HG03064 (cell line): ENCODE measurements at regions not wholly inside any gene's neighbourhood (a gene's known extent, or its start where the extent isn't known, plus 50 kb on each side); places are given as distances from the start of the nearest gene placed in this dataset.
"Not testable (repeated sequence)": the region's sequence is repeated elsewhere in the genome, so short reads cannot be mapped to it uniquely, and the experiment has no call there.

Experiments
- ATAC-seq: cut with Tn5 transposase; IDR thresholded peaks from one replicate; pipeline ENCODE4 v1.9.1; 2021; ENCODE audit warnings: low read depth; ENCODE audit not compliant: unreplicated experiment

DNA sequence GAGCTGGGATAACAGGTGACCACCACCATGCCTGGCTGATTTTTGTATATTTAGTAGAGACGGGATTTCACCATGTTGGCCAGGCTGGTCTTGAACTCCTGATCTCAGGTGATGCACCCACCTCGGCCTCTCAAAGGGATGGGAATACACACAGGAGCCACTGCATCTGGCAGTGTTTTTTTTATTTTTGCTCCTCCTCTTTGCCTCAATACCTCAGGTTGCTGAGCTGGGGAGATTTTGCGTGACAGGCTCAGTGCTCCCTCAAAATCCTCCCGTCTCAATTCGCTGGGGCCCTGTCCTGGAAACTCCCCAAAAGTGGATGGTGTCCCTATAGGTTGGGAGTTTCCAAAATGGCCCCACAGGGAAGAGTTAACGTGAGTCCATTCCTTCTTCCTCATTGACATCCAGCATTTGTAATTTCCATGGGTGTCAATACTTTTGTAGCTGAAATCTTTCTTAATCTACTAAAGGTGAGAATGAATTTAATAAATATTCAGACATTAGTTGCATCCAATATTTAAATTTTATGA lies 71.8 kb downstream of the GGTLC2 start:
- ATAC-seq, result no peak

GRCh38 chr22:22717664-22718063 lies 73.2 kb downstream of the GGTLC2 start:
- ATAC-seq, result no peak

DNA sequence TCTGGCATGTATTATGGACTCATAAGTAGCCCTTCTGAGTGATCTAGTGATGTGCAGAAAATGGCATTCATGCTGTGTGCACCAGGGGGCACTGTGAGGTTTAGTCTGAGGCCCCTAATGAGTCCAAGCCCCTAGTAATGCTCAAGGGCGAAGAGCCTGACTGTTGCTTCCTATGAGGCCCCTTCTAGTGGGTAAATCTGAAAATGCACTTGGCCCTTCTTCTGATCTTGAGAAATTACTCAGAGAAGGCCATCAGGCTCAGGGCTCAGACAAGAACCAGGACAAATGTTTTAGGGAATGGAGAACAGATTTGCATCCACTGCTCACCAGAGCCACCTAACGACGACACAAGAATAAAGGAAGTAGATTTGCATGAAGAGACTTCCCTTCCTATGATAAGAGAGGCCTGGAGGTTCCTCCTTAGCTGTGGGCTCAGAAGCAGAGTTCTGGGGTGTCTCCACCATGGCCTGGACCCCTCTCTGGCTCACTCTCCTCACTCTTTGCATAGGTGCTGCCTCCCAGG lies 75.8 kb downstream of the GGTLC2 start:
- ATAC-seq, result peak; percentile 47

DNA sequence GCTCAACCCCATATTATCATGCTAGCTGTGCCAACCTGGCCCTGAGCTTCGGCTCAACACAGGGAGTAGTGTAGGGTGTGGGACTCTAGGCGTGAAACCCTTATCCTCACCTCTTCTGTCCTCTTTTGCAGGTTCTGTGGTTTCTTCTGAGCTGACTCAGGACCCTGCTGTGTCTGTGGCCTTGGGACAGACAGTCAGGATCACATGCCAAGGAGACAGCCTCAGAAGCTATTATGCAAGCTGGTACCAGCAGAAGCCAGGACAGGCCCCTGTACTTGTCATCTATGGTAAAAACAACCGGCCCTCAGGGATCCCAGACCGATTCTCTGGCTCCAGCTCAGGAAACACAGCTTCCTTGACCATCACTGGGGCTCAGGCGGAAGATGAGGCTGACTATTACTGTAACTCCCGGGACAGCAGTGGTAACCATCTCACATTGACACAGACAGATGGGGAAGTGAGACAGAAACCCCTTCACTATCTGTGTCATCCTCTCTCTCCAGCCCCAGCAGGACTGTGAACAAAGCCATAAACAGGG lies 76.4 kb downstream of the GGTLC2 start:
- ATAC-seq, result peak; percentile 72

DNA sequence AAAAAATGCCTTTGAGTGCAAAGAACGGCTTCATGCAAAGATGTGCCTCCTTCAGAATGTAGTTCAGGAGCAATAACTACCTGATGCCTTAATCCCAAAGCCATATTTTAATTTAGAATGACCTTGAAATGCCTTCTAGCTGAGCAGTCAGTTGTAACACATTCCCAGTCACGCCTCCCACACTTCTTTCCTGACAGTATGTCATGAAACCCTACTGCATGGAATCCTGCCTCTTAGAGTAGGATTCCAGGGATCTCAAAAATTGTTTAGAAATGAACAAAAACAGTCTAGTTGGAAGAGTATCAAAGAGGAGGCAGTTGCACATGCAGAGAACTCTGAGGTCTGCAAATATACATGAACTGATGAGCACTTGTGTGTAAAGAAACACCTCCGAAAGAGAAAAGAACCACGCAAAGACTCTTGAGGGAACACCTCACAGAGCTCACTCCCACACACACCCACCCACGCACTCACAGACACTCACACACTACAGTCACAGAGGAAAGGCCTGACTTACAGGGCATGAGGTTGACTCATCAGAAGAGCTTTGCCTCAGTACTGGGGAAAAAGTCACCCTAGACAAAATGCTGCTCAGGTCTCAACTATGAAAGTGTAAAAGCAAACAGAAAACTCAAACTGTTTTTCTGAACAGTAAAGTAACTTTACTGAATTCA lies 77.4 kb downstream of the GGTLC2 start:
- no peak for ATAC-seq

- no peak for ATAC-seq
Measured at GRCh38 chr22:22728382-22728781, 84.0 kb downstream of the GGTLC2 start.

DNA sequence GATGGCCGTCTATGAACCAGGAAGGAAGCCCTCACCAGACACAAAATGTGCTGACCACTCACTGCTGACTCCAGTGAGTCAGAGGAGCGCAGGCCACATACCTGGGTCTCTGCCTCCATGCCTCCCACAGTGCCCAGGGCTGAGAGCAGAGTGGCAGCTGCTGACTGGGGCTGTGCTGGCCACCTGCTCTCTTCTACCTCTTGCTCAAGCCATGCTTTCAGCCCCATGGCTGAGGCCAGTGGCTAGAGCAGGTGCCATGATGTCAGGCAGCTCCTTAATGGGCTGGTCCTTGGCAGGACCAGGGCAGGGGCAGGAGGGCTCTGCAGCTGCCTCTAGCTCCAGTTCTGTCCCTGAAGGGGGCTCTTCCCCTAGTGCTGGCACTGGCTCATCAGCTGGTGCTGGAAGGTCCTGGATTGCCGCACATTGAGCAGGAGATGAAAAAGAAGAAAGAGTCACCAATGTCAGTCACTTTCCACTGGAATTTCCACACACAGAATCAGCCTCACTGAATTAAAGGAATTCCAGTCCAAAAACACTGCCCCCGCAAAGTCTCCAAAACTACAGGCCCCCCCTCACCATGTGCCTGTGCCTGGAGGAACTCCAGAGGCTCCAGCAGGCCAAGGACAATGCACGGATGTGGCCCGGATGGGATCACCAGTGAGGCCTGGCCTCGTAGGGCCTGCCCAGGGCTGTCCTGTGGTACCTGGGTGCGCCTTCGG lies 86.4 kb downstream of the GGTLC2 start:
- ATAC-seq, result no peak

DNA sequence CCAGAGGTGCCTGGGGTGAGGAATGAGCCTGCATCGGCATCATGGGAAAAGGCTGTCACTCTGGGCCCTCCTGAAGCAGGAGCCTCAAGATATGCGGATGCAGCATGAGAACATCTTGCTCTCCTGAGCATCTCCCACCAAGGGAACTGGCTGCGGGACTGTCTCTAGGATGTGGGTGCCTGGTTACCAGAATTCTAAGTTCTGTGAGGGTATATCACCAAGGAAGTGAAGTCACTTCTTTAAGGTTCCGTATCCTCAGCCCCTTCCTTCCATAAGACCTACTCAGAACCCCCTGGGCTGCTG lies 86.9 kb downstream of the GGTLC2 start:
- ATAC-seq, result no peak

GRCh38 chr22:22733006-22733405 lies 88.6 kb downstream of the GGTLC2 start:
- ATAC-seq, result not testable (repeated sequence)

DNA sequence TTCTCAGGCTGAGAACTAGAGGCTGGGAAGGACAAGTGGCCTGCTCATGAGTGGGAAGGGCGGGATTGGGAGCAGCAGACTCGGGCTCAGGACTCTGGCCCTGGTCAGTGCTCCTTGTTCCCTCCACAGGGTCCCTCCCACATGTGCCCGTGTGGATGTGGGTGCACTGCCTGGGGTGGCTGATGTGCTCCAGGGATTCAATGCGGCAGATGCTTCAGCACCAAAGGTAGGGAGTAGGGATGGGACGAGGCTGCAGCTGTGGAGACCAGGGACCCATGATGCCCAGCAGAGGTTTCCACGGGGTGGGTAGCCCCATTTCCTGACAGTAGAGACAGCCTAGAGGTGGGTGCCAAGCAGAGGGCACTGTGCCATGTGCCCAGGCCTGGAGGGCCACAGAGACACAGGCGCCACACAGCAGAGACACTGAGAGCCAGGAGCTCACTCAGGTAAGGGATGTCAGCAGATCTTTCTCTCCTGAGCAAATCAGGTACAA lies 89.5 kb downstream of the GGTLC2 start:
- ATAC-seq, result no peak

DNA sequence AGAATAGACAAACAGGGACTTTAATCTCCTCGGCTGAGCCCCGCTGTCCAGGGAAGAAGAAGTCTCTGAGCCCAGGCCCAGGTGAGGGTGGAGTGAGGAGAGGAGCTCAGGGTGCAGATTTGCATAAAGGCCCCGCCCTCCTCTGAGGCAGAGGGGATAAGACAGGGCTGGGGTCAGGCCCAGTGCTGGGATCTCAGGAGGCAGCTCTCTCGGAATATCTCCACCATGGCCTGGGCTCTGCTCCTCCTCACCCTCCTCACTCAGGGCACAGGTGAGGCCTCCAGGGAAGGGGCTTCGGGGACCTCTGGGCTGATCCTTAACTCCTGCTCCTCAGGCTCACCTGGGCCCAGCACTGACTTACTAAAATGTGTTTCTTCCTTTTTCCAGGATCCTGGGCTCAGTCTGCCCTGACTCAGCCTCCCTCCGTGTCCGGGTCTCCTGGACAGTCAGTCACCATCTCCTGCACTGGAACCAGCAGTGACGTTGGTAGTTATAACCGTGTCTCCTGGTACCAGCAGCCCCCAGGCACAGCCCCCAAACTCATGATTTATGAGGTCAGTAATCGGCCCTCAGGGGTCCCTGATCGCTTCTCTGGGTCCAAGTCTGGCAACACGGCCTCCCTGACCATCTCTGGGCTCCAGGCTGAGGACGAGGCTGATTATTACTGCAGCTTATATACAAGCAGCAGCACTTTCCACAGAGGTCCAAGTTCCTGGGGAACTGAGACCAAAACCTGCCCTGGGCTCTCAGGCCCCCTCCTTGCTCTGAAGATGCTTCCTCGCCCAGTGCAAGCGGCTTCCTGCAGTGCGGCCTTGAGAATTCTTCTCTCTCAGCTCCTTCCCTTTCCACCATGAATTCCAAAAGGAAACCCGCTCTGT lies 90.2 kb downstream of the GGTLC2 start:
- not testable (repeated sequence) for ATAC-seq

DNA sequence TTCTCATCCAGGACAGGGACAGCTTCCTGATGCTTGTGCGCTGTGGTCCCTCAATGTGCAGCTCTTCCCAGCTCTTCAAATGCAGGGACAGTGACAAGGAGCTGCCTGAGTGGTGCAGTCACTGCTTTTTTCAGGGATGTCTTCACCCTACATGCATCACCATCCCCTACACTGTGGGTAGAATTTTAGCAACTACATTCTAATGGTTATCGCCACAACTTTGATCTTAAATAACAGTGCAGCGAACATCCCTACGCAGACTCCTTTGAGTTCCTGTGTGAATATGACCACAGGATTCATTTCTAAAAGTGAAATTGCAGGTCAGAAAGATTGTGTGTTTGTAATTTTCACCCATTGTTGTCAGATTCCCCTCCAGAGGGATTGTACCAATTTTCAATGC lies 90.9 kb downstream of the GGTLC2 start:
- not testable (repeated sequence) for ATAC-seq

DNA sequence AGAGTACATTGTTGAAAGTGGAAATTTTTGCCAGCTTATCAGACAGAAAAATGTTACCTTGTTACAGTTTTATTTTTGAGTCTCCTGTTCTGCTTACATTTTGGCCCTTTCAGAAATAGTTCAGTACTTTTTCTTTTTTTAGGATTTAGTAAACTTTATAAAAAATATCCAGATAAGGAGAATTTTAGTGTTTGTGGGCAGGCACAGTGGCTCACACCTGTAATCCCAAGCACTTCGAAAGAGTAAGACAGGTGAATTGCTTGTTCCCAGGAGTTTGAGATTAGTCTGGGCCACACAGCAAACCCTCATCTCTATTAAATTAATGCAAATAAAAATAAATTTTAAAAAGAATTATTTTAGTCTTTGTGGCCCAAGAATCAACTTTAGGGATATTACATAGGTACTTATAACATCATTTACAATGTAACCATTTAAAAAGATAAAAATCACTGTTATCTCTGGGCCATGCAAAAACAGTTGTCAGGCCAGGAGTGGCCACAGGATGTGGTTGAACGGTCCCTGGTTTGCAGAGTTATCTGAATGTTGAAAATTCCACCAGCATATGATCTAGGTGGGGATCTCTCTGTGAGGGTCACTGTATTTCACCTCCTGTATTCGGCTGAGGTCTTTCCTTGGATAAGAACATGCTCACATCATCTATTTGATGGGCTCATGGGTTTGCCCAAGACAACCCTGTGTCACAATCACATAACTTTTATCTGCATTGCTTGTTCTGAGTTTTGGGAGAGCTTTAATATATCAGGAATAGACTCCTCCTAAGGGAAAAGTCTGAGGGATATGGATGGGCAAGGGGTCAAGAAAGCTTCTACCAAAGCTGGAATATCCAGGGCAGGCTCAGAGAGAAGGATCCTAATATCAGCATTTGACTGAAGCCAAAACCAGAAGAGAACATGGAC lies 91.5 kb downstream of the GGTLC2 start:
- no peak for ATAC-seq

DNA sequence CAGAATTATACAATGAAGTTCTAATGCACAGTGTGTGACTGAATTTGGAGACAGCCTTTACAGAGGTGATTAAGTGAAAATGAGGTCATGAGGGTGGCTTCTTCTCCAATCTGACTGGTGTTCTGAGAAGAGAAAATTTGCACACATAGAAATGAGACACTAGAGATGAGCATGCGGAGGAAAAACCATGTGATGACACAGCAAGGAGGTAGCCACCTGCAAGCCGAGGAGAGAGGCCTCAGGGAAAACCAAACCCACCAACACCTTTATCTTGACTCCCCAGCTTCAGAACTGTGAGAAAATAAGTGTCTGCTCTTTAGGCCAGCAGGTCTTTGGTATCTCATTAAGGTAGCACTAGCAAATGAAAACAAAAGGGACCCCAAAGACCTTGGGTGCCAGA lies 93.2 kb downstream of the GGTLC2 start:
- ATAC-seq, result no peak

- ATAC-seq, result no peak
Measured at GRCh38 chr22:22738959-22739585, 94.7 kb downstream of the GGTLC2 start.

DNA sequence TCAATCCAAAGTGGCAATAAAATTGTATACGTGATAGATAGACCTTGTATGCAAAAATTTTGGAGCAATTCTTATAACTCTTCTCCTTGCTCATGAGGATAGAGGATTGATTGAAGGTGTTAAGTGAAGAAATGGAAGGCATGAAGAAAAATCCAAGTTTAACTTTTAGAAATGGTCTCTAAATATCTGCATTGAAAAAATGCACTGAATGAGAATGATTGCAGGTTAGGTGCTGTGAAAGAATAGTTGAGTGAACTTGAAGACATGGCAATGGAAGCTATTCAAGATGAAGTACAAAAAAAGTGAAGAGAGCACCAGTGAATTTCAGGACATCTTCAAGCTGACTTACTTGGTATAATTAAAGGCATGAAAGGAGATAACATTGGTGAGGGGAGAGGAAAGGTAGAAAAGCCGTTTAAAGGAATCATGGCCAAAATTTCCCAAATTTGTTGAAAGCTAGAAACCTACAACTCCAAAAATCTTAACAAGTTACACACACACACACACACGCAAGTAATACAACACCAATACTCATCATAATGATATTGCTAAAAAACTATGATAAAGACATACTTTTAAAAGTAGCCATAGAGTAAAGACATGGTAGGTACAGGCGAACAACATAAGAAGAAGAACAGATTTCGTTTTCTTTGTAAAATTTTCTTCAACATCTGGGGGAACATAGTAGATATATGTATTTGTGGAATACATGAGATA lies 96.3 kb downstream of the GGTLC2 start:
- no peak for ATAC-seq

DNA sequence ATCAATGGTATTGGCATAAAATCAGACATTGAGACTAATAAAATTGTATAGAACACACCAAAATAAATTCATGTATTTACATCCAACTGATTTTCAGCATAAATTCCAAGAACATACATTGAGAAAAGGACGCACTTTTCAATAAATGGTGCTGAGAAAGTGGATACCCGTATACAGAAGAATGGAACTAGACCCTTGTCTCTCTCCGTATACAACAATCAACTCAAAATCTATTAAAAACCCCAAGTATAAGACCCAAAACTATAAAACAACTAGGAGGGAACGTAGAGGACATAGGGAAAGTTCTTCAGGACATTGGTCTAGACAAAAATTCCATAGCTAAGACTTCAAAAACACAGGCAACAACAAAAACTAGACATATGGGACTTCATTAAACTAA lies 97.4 kb downstream of the GGTLC2 start:
- ATAC-seq, result no peak

DNA sequence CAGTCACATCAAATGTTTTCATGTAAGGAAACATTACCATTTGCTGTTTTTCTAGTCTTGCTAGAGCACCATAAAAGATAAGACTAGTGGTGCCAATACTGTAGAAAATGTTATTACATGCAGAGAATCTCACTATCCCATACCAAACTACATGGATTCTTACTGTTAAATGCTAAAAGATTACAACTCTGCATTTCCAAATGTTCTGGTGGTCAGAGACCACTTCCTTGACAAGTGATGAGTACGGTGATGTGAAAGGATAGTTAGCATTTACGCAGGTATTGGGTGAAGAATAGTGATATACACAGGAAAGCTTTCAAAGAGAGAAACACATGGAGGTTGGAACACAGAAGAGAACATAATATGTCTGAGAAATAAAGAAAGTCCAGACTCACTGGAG lies 98.2 kb downstream of the GGTLC2 start:
- ATAC-seq, result no peak
